ENCODE measurements at regions not wholly inside any gene's neighbourhood (a gene's known extent, or its start where the extent isn't known, plus 50 kb on each side); places are given as distances from the start of the nearest gene placed in this dataset.

DNA sequence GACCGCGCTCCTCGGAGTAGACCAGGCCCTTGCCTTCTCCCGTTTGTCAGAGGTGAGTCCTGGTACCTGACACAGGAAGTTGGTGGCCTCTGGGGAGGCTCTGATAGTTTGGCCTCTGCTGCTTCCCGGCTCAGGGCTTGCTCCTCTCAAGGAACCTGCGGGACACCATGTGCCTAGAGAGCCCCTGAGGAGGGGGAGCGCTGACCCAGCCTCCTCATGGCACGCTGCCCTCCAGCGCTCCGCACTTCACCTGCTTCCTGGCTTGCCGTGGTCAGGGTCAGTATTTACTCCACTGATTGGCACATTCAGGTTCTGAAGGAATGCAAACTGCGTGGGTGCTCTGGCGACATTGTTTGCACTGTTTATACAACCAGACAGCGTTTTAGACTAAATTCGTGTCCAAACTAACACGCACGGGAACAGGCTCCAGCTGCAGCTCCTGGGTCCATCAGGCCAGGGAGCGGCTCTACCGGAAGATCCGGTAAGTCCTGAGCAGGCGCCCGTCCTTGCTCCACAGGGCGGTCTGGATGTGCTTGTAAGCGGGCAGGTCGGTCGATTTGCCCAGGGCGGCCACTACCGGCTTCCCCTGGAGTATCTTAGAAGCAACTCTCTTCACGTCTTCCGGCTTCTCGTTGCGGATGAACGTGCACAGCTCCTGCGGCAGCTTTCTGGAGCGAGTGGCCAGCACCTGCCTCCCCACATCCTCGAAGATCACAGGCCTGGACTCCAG is 121.6 kb upstream of the GRID2 start:
- Histone ChIP-seq H3K27ac (ENCODE audit: low read depth in 1 of 2, low read length in 1 of 2) (no peak overlapping the region), H3K4me1 (ENCODE audit: control insufficient read depth in 5 of 5, insufficient read depth in 5 of 5, low read length in 5 of 5) (no peaks in the 10 kb centered on the region), H3K36me3 (ENCODE audit: control insufficient read depth in 4 of 4, insufficient read depth in 4 of 4, low read length in 4 of 4) (no peaks in the 10 kb centered on the region), H3K27me3 (ENCODE audit: control insufficient read depth in 3 of 3, insufficient read depth in 3 of 3, low read length in 2 of 3) (no peaks in the 10 kb centered on the region), H3K9ac (ENCODE audit: insufficient read depth in 1 of 2, low read length in 2 of 2) (no peak overlapping the region), H3K4me3 (no peak overlapping the region), H3K9me3 (ENCODE audit: control insufficient read depth in 4 of 4, insufficient read depth in 3 of 4, low read length in 3 of 4) (peaks cover 0 to 5% (median 0%) of the 10 kb centered on the region in 4 donors)
- DNase-seq (no peak), ATAC-seq (ENCODE audit: insufficient read depth, low FRiP score) (no peak)
- TF ChIP-seq, protein P1, sequence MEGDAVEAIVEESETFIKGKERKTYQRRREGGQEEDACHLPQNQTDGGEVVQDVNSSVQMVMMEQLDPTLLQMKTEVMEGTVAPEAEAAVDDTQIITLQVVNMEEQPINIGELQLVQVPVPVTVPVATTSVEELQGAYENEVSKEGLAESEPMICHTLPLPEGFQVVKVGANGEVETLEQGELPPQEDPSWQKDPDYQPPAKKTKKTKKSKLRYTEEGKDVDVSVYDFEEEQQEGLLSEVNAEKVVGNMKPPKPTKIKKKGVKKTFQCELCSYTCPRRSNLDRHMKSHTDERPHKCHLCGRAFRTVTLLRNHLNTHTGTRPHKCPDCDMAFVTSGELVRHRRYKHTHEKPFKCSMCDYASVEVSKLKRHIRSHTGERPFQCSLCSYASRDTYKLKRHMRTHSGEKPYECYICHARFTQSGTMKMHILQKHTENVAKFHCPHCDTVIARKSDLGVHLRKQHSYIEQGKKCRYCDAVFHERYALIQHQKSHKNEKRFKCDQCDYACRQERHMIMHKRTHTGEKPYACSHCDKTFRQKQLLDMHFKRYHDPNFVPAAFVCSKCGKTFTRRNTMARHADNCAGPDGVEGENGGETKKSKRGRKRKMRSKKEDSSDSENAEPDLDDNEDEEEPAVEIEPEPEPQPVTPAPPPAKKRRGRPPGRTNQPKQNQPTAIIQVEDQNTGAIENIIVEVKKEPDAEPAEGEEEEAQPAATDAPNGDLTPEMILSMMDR (IDR thresholded peaks at IDR 0.05; ENCODE audit: control extremely low read depth, extremely low read depth) = no peak
- WGBS, 2 donors = 94 to 95% methylated on average over 36 of the region's 36 CpGs

GRCh38 chr4:92182736-92183407 is 120.9 kb upstream of the GRID2 start:
- Histone ChIP-seq H3K36me3 (ENCODE audit: control insufficient read depth in 4 of 4, insufficient read depth in 4 of 4, low read length in 4 of 4) (no peaks in the 10 kb centered on the region), H3K4me1 (ENCODE audit: control insufficient read depth in 5 of 5, insufficient read depth in 5 of 5, low read length in 5 of 5) (no peaks in the 10 kb centered on the region), H3K9ac (ENCODE audit: insufficient read depth in 1 of 2, low read length in 2 of 2) (no peak overlapping the region), H3K9me3 (ENCODE audit: control insufficient read depth in 4 of 4, insufficient read depth in 3 of 4, low read length in 3 of 4) (peaks cover 0 to 5% (median 0%) of the 10 kb centered on the region in 4 donors), H3K27ac (ENCODE audit: low read depth in 1 of 2, low read length in 1 of 2) (no peak overlapping the region), H3K27me3 (ENCODE audit: control insufficient read depth in 3 of 3, insufficient read depth in 3 of 3, low read length in 2 of 3) (no peaks in the 10 kb centered on the region), H3K4me3 (no peak overlapping the region)
- ATAC-seq (ENCODE audit: insufficient read depth, low FRiP score) = no peak
- 94 to 97% methylated on average over 33 of the region's 33 CpGs for WGBS, 2 donors
- DNase-seq = no peak
- TF ChIP-seq, protein P1 (IDR thresholded peaks at IDR 0.05; ENCODE audit: control extremely low read depth, extremely low read depth) = no peak

- no peaks in the 10 kb centered on the region for H3K4me1 ChIP-seq (ENCODE audit: control insufficient read depth in 5 of 5, insufficient read depth in 5 of 5, low read length in 5 of 5)
- H3K9me3 ChIP-seq (ENCODE audit: control insufficient read depth in 4 of 4, insufficient read depth in 3 of 4, low read length in 3 of 4) = peaks cover 0 to 5% (median 0%) of the 10 kb centered on the region in 4 donors
- no peak for ATAC-seq (ENCODE audit: insufficient read depth, low FRiP score)
- no peaks in the 10 kb centered on the region for H3K27me3 ChIP-seq (ENCODE audit: control insufficient read depth in 3 of 3, insufficient read depth in 3 of 3, low read length in 2 of 3)
- H3K9ac ChIP-seq (ENCODE audit: insufficient read depth in 1 of 2, low read length in 2 of 2) = no peak overlapping the region
- 96 to 97% methylated on average over 13 of the region's 13 CpGs for WGBS, 2 donors
- H3K27ac ChIP-seq (ENCODE audit: low read depth in 1 of 2, low read length in 1 of 2) = no peak overlapping the region
- no peak for DNase-seq
- TF ChIP-seq, protein P1 (IDR thresholded peaks at IDR 0.05; ENCODE audit: control extremely low read depth, extremely low read depth) = no peak
- H3K36me3 ChIP-seq (ENCODE audit: control insufficient read depth in 4 of 4, insufficient read depth in 4 of 4, low read length in 4 of 4) = no peaks in the 10 kb centered on the region
- no peak overlapping the region for H3K4me3 ChIP-seq
Measured at GRCh38 chr4:92183825-92184224, 119.9 kb upstream of the GRID2 start.
